Duodenal mucosa (tissue), 2 donors: ENCODE measurements at regions not wholly inside any gene's neighbourhood (a gene's known extent, or its start where the extent isn't known, plus 50 kb on each side); places are given as distances from the start of the nearest gene placed in this dataset.

ENCODE experiments used
- H3K27ac ChIP-seq: one replicate; pipeline ENCODE4 v1.7.0; 2013; ENCODE audit warnings: low read depth, low read length
- H3K27me3 ChIP-seq, 2 donors: one replicate each; pipeline ENCODE4 v1.7.0; 2013; ENCODE audit warnings: low read length in 2 of 2, control low read depth in 1 of 2; ENCODE audit not compliant: insufficient read depth in 2 of 2, control insufficient read depth in 1 of 2
- H3K36me3 ChIP-seq, 2 donors: one replicate each; pipeline ENCODE4 v1.7.0; 2013; ENCODE audit warnings: low read length in 2 of 2, control low read depth in 1 of 2; ENCODE audit not compliant: insufficient read depth in 2 of 2, control insufficient read depth in 1 of 2
- H3K4me1 ChIP-seq, 2 donors: one replicate each; pipeline ENCODE4 v1.7.0; 2013; ENCODE audit warnings: low read length in 2 of 2, control low read depth in 1 of 2; ENCODE audit not compliant: insufficient read depth in 2 of 2, control insufficient read depth in 1 of 2
- H3K4me3 ChIP-seq, 2 donors: one replicate each; pipeline ENCODE4 v1.7.0; 2013; ENCODE audit warnings: low read length in 2 of 2, low read depth in 1 of 2
- H3K9ac ChIP-seq, 2 donors: one replicate each; pipeline ENCODE4 v1.7.0; 2013; ENCODE audit warnings: low read length in 2 of 2, low read depth in 1 of 2
- H3K9me3 ChIP-seq, 2 donors: one replicate each; pipeline ENCODE4 v1.7.0; 2013; ENCODE audit warnings: low read length in 2 of 2, control low read depth in 1 of 2; ENCODE audit not compliant: control insufficient read depth in 1 of 2

- Histone ChIP-seq H3K27me3 (no peaks in the 10 kb centered on the region), H3K4me1 (no peaks in the 10 kb centered on the region), H3K9ac (no peak overlapping the region), H3K9me3 (no peaks in the 10 kb centered on the region), H3K4me3 (no peak overlapping the region), H3K27ac (no peak overlapping the region), H3K36me3 (no peaks in the 10 kb centered on the region)
Measured at GRCh38 chr7:124403587-124403986, 362.0 kb downstream of the GPR37 start.

DNA sequence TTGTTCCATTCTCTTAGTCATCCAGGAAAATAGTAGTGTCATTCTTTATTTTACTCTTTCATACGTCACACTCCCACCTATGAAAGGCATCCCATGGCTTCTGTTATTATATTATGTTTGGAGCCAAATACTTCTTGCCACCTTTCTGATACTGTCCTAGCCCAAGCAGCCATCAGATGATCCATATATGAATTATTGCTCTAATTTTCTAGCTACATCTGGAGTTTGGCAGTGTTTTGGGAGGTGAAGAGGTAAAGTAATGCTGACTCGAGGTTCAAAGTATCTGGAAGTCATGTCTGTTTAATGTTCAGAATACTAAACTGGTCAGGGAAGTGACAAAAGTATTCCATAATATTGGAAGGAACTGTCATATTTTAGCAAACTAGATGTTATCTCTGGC, 362.5 kb downstream of the GPR37 start:
- no peak overlapping the region for H3K27ac ChIP-seq
- no peak overlapping the region for H3K9ac ChIP-seq
- H3K9me3 ChIP-seq: no peaks in the 10 kb centered on the region
- H3K4me3 ChIP-seq: no peak overlapping the region
- no peaks in the 10 kb centered on the region for H3K4me1 ChIP-seq
- H3K36me3 ChIP-seq: no peaks in the 10 kb centered on the region
- no peaks in the 10 kb centered on the region for H3K27me3 ChIP-seq

- no peaks in the 10 kb centered on the region for H3K9me3 ChIP-seq
- H3K9ac ChIP-seq: no peak overlapping the region
- H3K27ac ChIP-seq: no peak overlapping the region
- no peaks in the 10 kb centered on the region for H3K4me1 ChIP-seq
- H3K4me3 ChIP-seq: no peak overlapping the region
- no peaks in the 10 kb centered on the region for H3K27me3 ChIP-seq
- H3K36me3 ChIP-seq: no peaks in the 10 kb centered on the region
Measured at GRCh38 chr7:124399941-124400340, 365.7 kb downstream of the GPR37 start.

GRCh38 chr7:124398937-124399552, 366.2 kb upstream of the TMEM229A start:
- H3K4me1 ChIP-seq: no peaks in the 10 kb centered on the region
- no peaks in the 10 kb centered on the region for H3K27me3 ChIP-seq
- H3K9me3 ChIP-seq: no peaks in the 10 kb centered on the region
- no peaks in the 10 kb centered on the region for H3K36me3 ChIP-seq
- H3K9ac ChIP-seq: no peak overlapping the region
- H3K27ac ChIP-seq: no peak overlapping the region
- no peak overlapping the region for H3K4me3 ChIP-seq

DNA sequence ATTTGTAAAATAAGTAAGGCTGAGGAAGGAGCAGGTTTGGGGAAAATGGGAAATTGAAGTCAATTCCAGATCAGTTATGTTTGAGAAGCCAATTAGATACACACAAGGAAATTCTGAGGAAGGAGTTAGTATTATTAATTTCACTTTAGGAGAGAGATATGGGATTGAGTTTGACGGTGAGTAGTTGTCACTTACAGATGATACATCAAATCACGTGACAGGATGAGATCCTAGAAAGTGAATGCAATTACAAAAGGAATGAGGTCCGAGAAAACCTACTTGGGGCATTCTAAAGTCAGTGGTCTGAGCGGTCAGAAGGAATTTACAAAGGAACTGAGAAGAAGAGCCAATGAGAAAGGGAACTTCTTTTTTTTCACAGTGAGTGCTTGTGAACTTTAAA, 364.3 kb upstream of the TMEM229A start:
- no peak overlapping the region for H3K9ac ChIP-seq

DNA sequence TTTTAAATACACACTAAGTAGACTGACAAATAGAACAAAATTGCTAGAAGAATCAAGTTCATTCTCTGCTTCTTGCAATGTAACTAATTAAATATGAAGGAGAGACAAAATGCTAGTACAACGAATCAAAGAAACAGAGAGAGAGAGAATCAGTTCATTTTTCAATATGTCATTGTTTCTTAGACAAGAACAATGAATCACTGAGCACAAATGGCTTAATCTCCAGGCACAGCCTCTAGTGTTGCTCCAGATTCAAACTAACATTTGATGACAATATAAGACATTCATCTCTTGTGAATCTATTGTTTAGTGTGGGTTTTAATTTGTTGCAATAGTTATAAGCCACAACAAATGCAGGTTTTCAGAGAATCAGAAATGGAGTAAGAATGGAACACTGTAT, 357.4 kb upstream of the TMEM229A start:
- Histone ChIP-seq H3K27me3 (no peaks in the 10 kb centered on the region), H3K9me3 (no peaks in the 10 kb centered on the region), H3K27ac (no peak overlapping the region), H3K4me1 (no peaks in the 10 kb centered on the region), H3K36me3 (no peaks in the 10 kb centered on the region), H3K9ac (no peak overlapping the region), H3K4me3 (no peak overlapping the region)

More for the DNA sequence above, 364.3 kb upstream of the TMEM229A start:
- H3K9me3 ChIP-seq: no peaks in the 10 kb centered on the region
- H3K36me3 ChIP-seq: no peaks in the 10 kb centered on the region
- no peaks in the 10 kb centered on the region for H3K4me1 ChIP-seq
- H3K27me3 ChIP-seq: no peaks in the 10 kb centered on the region
- no peak overlapping the region for H3K27ac ChIP-seq
- no peak overlapping the region for H3K4me3 ChIP-seq

GRCh38 chr7:124388751-124389150, 355.9 kb upstream of the TMEM229A start:
- Histone ChIP-seq H3K9ac (no peak overlapping the region), H3K27ac (no peak overlapping the region), H3K4me3 (no peak overlapping the region), H3K27me3 (no peaks in the 10 kb centered on the region), H3K4me1 (no peaks in the 10 kb centered on the region), H3K9me3 (no peaks in the 10 kb centered on the region), H3K36me3 (no peaks in the 10 kb centered on the region)

- Histone ChIP-seq H3K9ac (no peak overlapping the region), H3K9me3 (no peaks in the 10 kb centered on the region), H3K27ac (no peak overlapping the region), H3K4me1 (no peaks in the 10 kb centered on the region), H3K36me3 (no peaks in the 10 kb centered on the region), H3K4me3 (no peak overlapping the region), H3K27me3 (no peaks in the 10 kb centered on the region)
Measured at GRCh38 chr7:124387056-124387455, 354.2 kb upstream of the TMEM229A start.

- H3K9me3 ChIP-seq: no peaks in the 10 kb centered on the region
- no peaks in the 10 kb centered on the region for H3K36me3 ChIP-seq
- no peak overlapping the region for H3K9ac ChIP-seq
- H3K4me1 ChIP-seq: no peaks in the 10 kb centered on the region
- no peaks in the 10 kb centered on the region for H3K27me3 ChIP-seq
- no peak overlapping the region for H3K27ac ChIP-seq
- H3K4me3 ChIP-seq: no peak overlapping the region
Measured at GRCh38 chr7:124379296-124379695, 346.4 kb upstream of the TMEM229A start.

DNA sequence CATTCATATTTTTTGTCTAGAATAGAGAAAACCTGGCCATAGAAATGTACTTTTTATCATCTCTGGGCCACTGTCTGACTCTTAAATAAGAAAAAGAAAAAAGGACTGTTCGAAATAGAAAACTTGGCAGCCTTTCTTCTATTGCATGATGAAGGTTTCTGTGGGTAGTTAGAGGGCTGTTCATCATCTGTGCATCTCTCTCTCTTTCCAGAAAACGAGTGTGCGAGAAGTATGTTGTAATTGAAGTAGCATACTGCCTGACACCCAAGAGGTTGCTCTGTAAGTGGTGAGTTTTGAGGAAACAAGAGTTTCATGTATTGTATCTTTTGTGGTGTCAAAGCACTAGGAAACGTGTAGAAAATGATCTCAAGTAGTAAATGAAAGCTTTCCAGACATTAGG, 343.2 kb upstream of the TMEM229A start:
- no peak overlapping the region for H3K27ac ChIP-seq
- no peaks in the 10 kb centered on the region for H3K9me3 ChIP-seq
- no peaks in the 10 kb centered on the region for H3K4me1 ChIP-seq
- no peak overlapping the region for H3K4me3 ChIP-seq
- no peaks in the 10 kb centered on the region for H3K36me3 ChIP-seq
- H3K27me3 ChIP-seq: no peaks in the 10 kb centered on the region
- no peak overlapping the region for H3K9ac ChIP-seq

DNA sequence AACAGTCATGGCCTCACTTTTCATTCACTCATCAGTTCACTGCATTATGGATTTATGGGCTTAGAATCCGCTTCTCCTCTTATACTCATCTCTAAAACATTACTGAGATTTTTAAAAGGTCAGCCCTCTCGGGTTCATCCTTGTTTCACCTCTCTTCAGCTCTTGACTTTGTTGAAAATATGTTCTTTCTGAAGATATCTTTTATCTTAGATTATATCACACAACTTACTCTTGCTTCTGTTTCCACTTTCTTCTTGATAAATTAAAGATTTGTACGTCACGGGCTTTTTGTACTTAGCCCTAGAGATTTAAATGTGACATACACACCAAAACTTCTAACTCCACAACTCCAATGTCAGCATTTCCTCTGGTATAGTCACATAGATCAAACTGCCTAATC, 342.5 kb upstream of the TMEM229A start:
- no peaks in the 10 kb centered on the region for H3K36me3 ChIP-seq
- no peaks in the 10 kb centered on the region for H3K27me3 ChIP-seq

More for the DNA sequence above, 342.5 kb upstream of the TMEM229A start:
- H3K4me3 ChIP-seq: no peak overlapping the region
- no peaks in the 10 kb centered on the region for H3K9me3 ChIP-seq
- no peak overlapping the region for H3K27ac ChIP-seq
- H3K4me1 ChIP-seq: no peaks in the 10 kb centered on the region
- no peak overlapping the region for H3K9ac ChIP-seq
